Activated CD8-positive, alpha-beta T cell treated with anti-CD3 and anti-CD28 coated beads for 36 hours (primary cell): ENCODE measurements at regions not wholly inside any gene's neighbourhood (a gene's known extent, or its start where the extent isn't known, plus 50 kb on each side); places are given as distances from the start of the nearest gene placed in this dataset.

ENCODE experiments used
- ATAC-seq: fragments of 200-7000 bp; cut with Tn5 transposase; one replicate; pipeline ENCODE4 v1.10.0; 2021; ENCODE audit warnings: mild to moderate bottlenecking, moderate library complexity
- CTCF ChIA-PET: fragments of 350-600 bp; sonication (Branson Sonifier 250); formaldehyde crosslinking; loops from one replicate; lab custom pipeline; 2021; ENCODE audit warnings: antibody characterized with exemption; lab: Charles Lee
- POLR2A ChIA-PET: fragments of 350-600 bp; sonication (Branson Sonifier 250); formaldehyde crosslinking; loops from one replicate; lab custom pipeline; 2021; ENCODE audit warnings: antibody characterized with exemption; lab: Charles Lee
- DNase-seq: peaks from one replicate; pipeline ENCODE4 v3.0.0-alpha.2; 2020
- H3K27ac Mint-ChIP-seq: one replicate; pipeline ENCODE4 v1.8.0; 2021; ENCODE audit warnings: mild to moderate bottlenecking, mixed read lengths
- H3K27me3 Mint-ChIP-seq: one replicate; pipeline ENCODE4 v1.8.0; 2021; ENCODE audit warnings: mixed read lengths
- H3K36me3 Mint-ChIP-seq: one replicate; pipeline ENCODE4 v1.8.0; 2021; ENCODE audit warnings: low read depth, mixed read lengths
- H3K4me1 Mint-ChIP-seq: one replicate; pipeline ENCODE4 v1.8.0; 2021; ENCODE audit warnings: low read depth, mixed read lengths
- H3K4me3 Mint-ChIP-seq: one replicate; pipeline ENCODE4 v1.8.0; 2021; ENCODE audit warnings: mild to moderate bottlenecking, moderate library complexity, mixed read lengths
- H3K9me3 Mint-ChIP-seq: one replicate; pipeline ENCODE4 v1.8.0; 2021; ENCODE audit warnings: mixed read lengths
- intact Hi-C: fragments of 100-400 bp; cut with micrococcal nuclease; formaldehyde crosslinking; loops from one replicate; pipeline ENCODE4 v1.10.0; 2022
- TF ChIP-seq, protein P1 (sequence below): fragments of 200-600 bp; IDR thresholded peaks from one replicate; pipeline ENCODE4 v1.8.0; 2022; ENCODE audit warnings: antibody characterized with exemption, mild to moderate bottlenecking

DNA sequence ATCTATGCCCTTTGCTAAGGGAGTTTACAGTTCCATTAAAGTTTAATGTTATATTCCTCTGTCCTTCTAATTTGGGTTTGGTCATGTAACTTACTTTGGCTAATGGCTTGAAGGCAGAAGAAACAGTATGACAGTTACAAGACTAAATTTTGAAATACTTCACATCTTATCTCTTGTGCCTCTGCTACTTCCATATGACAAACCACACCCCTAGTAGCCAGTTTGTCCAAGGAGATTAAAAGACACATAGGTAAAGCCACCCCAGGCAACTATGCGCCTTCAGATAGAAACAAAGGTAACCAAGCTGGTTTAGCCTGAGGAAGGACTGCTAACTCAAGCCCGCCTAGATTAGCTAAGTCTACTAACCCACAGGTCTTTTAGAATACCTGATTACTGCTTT lies 273.4 kb upstream of the MIR17HG start:
- H3K27me3 Mint-ChIP-seq: no peaks in the 10 kb centered on the region
- H3K4me3 Mint-ChIP-seq: no peak overlapping the region
- H3K36me3 Mint-ChIP-seq: no peaks in the 10 kb centered on the region
- ChIA-PET CTCF (no interaction called here), POLR2A (no interaction called here)
- no peaks in the 10 kb centered on the region for H3K4me1 Mint-ChIP-seq
- no peaks in the 10 kb centered on the region for H3K9me3 Mint-ChIP-seq
- TF ChIP-seq, protein P1, sequence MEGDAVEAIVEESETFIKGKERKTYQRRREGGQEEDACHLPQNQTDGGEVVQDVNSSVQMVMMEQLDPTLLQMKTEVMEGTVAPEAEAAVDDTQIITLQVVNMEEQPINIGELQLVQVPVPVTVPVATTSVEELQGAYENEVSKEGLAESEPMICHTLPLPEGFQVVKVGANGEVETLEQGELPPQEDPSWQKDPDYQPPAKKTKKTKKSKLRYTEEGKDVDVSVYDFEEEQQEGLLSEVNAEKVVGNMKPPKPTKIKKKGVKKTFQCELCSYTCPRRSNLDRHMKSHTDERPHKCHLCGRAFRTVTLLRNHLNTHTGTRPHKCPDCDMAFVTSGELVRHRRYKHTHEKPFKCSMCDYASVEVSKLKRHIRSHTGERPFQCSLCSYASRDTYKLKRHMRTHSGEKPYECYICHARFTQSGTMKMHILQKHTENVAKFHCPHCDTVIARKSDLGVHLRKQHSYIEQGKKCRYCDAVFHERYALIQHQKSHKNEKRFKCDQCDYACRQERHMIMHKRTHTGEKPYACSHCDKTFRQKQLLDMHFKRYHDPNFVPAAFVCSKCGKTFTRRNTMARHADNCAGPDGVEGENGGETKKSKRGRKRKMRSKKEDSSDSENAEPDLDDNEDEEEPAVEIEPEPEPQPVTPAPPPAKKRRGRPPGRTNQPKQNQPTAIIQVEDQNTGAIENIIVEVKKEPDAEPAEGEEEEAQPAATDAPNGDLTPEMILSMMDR: no peak
- ATAC-seq (no peak), DNase-seq (no peak)
- intact Hi-C loops: no loop called here
- H3K27ac Mint-ChIP-seq: no peak overlapping the region

DNA sequence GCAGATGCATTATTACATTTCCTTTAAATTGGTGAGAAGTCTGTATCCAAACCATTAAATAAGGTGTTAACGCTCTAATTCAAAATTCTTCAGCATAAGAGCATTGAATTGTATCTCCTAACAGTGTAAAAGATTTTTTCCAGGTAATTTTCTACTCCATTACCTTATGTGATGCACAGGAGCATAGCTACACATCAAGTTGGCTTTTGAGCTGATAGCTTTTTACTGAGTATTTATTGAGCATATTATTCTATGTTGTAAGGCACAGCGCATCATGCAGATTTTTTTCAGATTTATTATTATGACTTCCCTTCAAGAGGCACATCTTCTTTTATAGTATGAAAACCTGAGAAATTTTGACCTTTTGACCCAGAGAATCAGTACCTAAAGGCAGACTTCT lies 270.7 kb upstream of the MIR17HG start:
- Mint-ChIP-seq H3K27ac (no peak overlapping the region), H3K4me1 (no peaks in the 10 kb centered on the region), H3K27me3 (no peaks in the 10 kb centered on the region), H3K36me3 (no peaks in the 10 kb centered on the region), H3K4me3 (no peak overlapping the region), H3K9me3 (no peaks in the 10 kb centered on the region)
- intact Hi-C loops: no loop called here
- ChIA-PET CTCF (interaction anchor here (1.4 kb wide), 1 partner anchor 8 kb away, joined by 3 read pairs; no protein-coding TSS in a partner anchor), POLR2A (no interaction called here)
- ATAC-seq: no peak
- DNase-seq: no peak
- TF ChIP-seq, protein P1: no peak

DNA sequence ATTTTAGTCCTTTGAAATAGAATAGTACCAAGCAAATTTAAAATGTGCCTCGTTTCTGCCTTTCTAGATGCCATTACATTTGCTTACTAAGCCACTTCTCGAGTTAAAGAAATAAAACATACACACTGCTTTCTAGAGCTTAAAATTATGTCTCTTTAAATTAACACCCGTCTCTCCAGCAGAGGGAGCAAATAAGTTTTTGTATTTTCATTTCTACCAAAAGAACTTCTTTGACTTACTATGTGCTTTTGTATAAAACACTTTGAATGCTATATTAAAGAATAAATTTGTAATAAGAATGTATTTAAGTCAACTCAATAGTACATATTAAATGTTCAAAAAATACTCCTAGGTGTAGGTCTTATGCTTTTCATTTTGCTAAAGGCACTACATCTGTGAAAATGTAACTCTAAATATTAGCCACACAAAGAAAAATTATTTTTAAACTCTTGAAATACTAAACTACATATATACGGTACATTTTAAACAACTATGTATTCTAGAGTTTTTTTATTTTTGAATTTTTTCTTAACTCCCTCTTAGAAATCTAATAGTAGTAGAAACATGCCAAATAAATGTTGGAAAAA lies 269.3 kb upstream of the MIR17HG start:
- DNase-seq (no peak), ATAC-seq (no peak)
- TF ChIP-seq, protein P1: peak; percentile 23
- CTCF ChIA-PET: interaction anchor here (1.4 kb wide), 1 partner anchor 9 kb away, joined by 3 read pairs; no protein-coding TSS in a partner anchor
- Mint-ChIP-seq H3K27ac (no peak overlapping the region), H3K27me3 (no peaks in the 10 kb centered on the region), H3K36me3 (no peaks in the 10 kb centered on the region), H3K9me3 (no peaks in the 10 kb centered on the region), H3K4me3 (no peak overlapping the region), H3K4me1 (no peaks in the 10 kb centered on the region)
- intact Hi-C loops: no loop called here
- POLR2A ChIA-PET: no interaction called here

DNA sequence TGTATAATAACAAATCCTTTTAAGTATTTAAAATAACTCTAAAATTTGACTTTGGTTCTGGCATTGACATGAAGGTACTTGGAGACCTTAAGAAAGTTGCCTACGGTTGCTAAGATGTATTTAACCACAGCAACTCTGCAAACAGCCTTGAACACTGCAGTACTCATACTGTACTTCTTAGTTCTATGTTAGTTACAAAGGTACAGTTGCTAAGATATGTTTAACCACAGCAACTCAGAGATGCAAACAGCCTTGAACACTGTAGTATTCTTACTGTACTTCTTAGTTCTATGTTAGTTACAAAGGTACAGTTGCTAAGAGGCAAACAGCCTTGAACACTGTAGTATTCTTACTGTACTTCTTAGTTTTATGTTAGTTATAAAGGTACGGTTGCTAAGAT lies 268.3 kb upstream of the MIR17HG start:
- CTCF ChIA-PET: no interaction called here
- ATAC-seq (no peak), DNase-seq (no peak)
- intact Hi-C loops: no loop called here
- TF ChIP-seq, protein P1: no peak
- H3K27me3 Mint-ChIP-seq: no peaks in the 10 kb centered on the region
- POLR2A ChIA-PET: no interaction called here
- no peaks in the 10 kb centered on the region for H3K4me1 Mint-ChIP-seq
- no peak overlapping the region for H3K27ac Mint-ChIP-seq
- no peak overlapping the region for H3K4me3 Mint-ChIP-seq
- no peaks in the 10 kb centered on the region for H3K36me3 Mint-ChIP-seq
- H3K9me3 Mint-ChIP-seq: no peaks in the 10 kb centered on the region

DNA sequence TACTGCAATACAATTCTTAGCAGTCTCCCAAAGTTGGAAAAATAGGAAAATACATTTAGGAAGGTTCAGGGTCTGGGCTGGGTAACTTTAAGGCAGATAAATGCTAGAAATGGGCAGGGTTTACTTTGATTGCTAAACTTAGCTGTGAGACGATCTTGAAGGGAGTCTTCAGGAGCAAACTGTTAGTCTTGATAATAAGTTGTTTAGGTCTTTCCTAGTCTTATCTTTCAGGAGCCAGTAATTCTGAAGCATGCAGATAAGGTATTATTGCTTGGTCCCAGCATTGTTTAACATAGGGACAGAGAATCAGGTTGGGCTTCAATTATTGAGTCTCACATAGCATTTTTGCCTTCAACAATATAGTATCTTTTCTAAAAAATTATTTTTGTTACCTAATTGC lies 262.4 kb upstream of the MIR17HG start:
- intact Hi-C loops: no loop called here
- TF ChIP-seq, protein P1: no peak
- no peak for DNase-seq
- no peaks in the 10 kb centered on the region for H3K9me3 Mint-ChIP-seq
- no peak overlapping the region for H3K4me3 Mint-ChIP-seq
- ChIA-PET POLR2A (no interaction called here), CTCF (no interaction called here)
- ATAC-seq: no peak
- no peak overlapping the region for H3K27ac Mint-ChIP-seq
- no peaks in the 10 kb centered on the region for H3K27me3 Mint-ChIP-seq
- H3K36me3 Mint-ChIP-seq: no peaks in the 10 kb centered on the region
- no peaks in the 10 kb centered on the region for H3K4me1 Mint-ChIP-seq
